ENCODE measurements at regions not wholly inside any gene's neighbourhood (a gene's known extent, or its start where the extent isn't known, plus 50 kb on each side); places are given as distances from the start of the nearest gene placed in this dataset.

- Histone ChIP-seq H3K4me3 (ENCODE audit: low read length) (no peak overlapping the region), H3K36me3 (ENCODE audit: control insufficient read depth, insufficient read depth, low read length) (no peaks in the 10 kb centered on the region), H3K4me1 (ENCODE audit: control insufficient read depth, insufficient read depth, low read length) (no peaks in the 10 kb centered on the region), H3K9ac (ENCODE audit: extremely low read depth, low read length, poor library complexity, severe bottlenecking) (no peak overlapping the region), H3K9me3 (ENCODE audit: control insufficient read depth, low read length) (no peaks in the 10 kb centered on the region), H3K27me3 (ENCODE audit: control insufficient read depth, insufficient read depth, low read length, poor library complexity, severe bottlenecking) (no peaks in the 10 kb centered on the region), H3K27ac (ENCODE audit: low read depth, low read length) (no peak overlapping the region)
- TF ChIP-seq CTCF (conservative IDR thresholded peaks at IDR 0.05) = no peak
- no peak overlapping the region for H3K27ac Mint-ChIP-seq
- peaks cover 1% of the 10 kb centered on the region for H3K27me3 Mint-ChIP-seq (ENCODE audit: insufficient read depth)
- WGBS, 2 experiments (ENCODE audit: insufficient coverage in 1 of 2, insufficient read length in 1 of 2) = 85 to 89% methylated on average over 9 to 10 of the region's 10 CpGs
- no peak for DNase-seq
- no peaks in the 10 kb centered on the region for H3K9me3 Mint-ChIP-seq
- no peak overlapping the region for H3K4me3 Mint-ChIP-seq
- H3K36me3 Mint-ChIP-seq (ENCODE audit: low read depth) = no peaks in the 10 kb centered on the region
- no peaks in the 10 kb centered on the region for H3K4me1 Mint-ChIP-seq
Measured at GRCh38 chr6:2502998-2503674, 247.6 kb downstream of the MYLK4 start.

- Histone ChIP-seq H3K36me3 (ENCODE audit: control insufficient read depth, insufficient read depth, low read length) (no peaks in the 10 kb centered on the region), H3K27me3 (ENCODE audit: control insufficient read depth, insufficient read depth, low read length, poor library complexity, severe bottlenecking) (no peaks in the 10 kb centered on the region), H3K9me3 (ENCODE audit: control insufficient read depth, low read length) (no peaks in the 10 kb centered on the region), H3K4me1 (ENCODE audit: control insufficient read depth, insufficient read depth, low read length) (no peaks in the 10 kb centered on the region), H3K4me3 (ENCODE audit: low read length) (no peak overlapping the region), H3K27ac (ENCODE audit: low read depth, low read length) (no peak overlapping the region), H3K9ac (ENCODE audit: extremely low read depth, low read length, poor library complexity, severe bottlenecking) (no peak overlapping the region)
- WGBS, 2 experiments (ENCODE audit: insufficient coverage in 1 of 2, insufficient read length in 1 of 2) = 88 to 90% methylated on average over 10 to 18 of the region's 18 CpGs
- Mint-ChIP-seq H3K36me3 (ENCODE audit: low read depth) (no peaks in the 10 kb centered on the region), H3K4me3 (no peak overlapping the region), H3K27me3 (ENCODE audit: insufficient read depth) (peaks cover 1% of the 10 kb centered on the region), H3K4me1 (no peaks in the 10 kb centered on the region), H3K9me3 (no peaks in the 10 kb centered on the region), H3K27ac (no peak overlapping the region)
- TF ChIP-seq CTCF (conservative IDR thresholded peaks at IDR 0.05) = no peak
- DNase-seq = no peak
Measured at GRCh38 chr6:2502096-2502997, 248.4 kb downstream of the MYLK4 start.

DNA sequence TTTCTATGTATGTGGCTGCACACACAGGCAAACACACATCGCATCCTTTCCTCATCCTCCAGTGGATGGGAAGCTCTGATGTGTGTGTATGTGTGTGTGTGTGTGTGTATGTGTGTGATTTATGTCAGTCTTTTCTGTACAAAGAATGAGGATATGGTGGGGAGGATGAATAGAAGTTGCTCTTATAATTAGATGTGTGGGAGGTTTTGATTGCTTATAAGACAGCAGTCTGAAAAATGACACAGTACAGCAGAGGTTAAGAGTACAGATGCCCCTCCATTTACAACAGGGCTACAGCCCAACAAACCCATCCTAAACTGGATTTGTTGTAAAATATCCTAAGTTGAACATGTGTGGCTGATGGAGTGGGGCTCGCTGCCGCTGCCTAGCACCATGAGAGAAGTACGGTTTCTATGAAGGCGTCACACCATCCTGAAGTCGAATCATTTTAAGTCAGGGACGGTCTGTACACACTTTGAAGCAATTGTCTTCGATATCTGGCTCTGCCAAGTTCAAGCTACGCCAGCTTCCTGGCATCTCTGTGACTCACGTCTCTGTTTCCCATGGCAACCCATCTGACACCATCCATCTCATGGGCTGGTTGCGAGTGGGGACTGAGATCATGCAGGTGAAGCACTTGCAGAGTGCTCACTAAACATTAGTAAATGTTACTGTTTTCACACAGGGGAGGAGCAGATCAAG, 252.6 kb downstream of the MYLK4 start:
- H3K4me3 Mint-ChIP-seq = no peak overlapping the region
- DNase-seq = no peak
- Histone ChIP-seq H3K9me3 (ENCODE audit: control insufficient read depth, low read length) (no peaks in the 10 kb centered on the region), H3K36me3 (ENCODE audit: control insufficient read depth, insufficient read depth, low read length) (no peaks in the 10 kb centered on the region), H3K9ac (ENCODE audit: extremely low read depth, low read length, poor library complexity, severe bottlenecking) (no peak overlapping the region), H3K27me3 (ENCODE audit: control insufficient read depth, insufficient read depth, low read length, poor library complexity, severe bottlenecking) (no peaks in the 10 kb centered on the region), H3K4me3 (ENCODE audit: low read length) (no peak overlapping the region), H3K4me1 (ENCODE audit: control insufficient read depth, insufficient read depth, low read length) (no peaks in the 10 kb centered on the region), H3K27ac (ENCODE audit: low read depth, low read length) (no peak overlapping the region)
- no peaks in the 10 kb centered on the region for H3K4me1 Mint-ChIP-seq
- H3K9me3 Mint-ChIP-seq = no peaks in the 10 kb centered on the region
- H3K27ac Mint-ChIP-seq = no peak overlapping the region
- H3K36me3 Mint-ChIP-seq (ENCODE audit: low read depth) = no peaks in the 10 kb centered on the region
- WGBS, 2 experiments (ENCODE audit: insufficient coverage in 1 of 2, insufficient read length in 1 of 2) = 92 to 94% methylated on average over 10 to 11 of the region's 11 CpGs
- TF ChIP-seq CTCF (conservative IDR thresholded peaks at IDR 0.05) = no peak
- H3K27me3 Mint-ChIP-seq (ENCODE audit: insufficient read depth) = no peaks in the 10 kb centered on the region

All from endodermal cell (in vitro differentiated cells).